ENCODE measurements at regions not wholly inside any gene's neighbourhood (a gene's known extent, or its start where the extent isn't known, plus 50 kb on each side); places are given as distances from the start of the nearest gene placed in this dataset.

GRCh38 chr10:78286186-78286585, 252.5 kb downstream of the RPS24 start:
- H3K9me3 ChIP-seq (ENCODE audit: control insufficient read depth in 1 of 2, low read length in 2 of 2) = no peaks in the 10 kb centered on the region
- no peaks in the 10 kb centered on the region for H3K36me3 ChIP-seq (ENCODE audit: control insufficient read depth in 1 of 2, insufficient read depth in 2 of 2, low read length in 2 of 2)
- no peak overlapping the region for H3K27ac ChIP-seq (ENCODE audit: low read depth, low read length)
- H3K27me3 ChIP-seq (ENCODE audit: control insufficient read depth in 1 of 2, insufficient read depth in 2 of 2, low read length in 2 of 2) = no peaks in the 10 kb centered on the region
- H3K9ac ChIP-seq (ENCODE audit: low read depth in 1 of 2, low read length in 2 of 2) = no peak overlapping the region
- H3K4me1 ChIP-seq (ENCODE audit: control insufficient read depth in 1 of 2, insufficient read depth in 2 of 2, low read length in 2 of 2) = no peaks in the 10 kb centered on the region
- no peak overlapping the region for H3K4me3 ChIP-seq (ENCODE audit: low read depth in 1 of 2, low read length in 2 of 2)

GRCh38 chr10:78286668-78287067, 253.0 kb downstream of the RPS24 start:
- H3K4me1 ChIP-seq (ENCODE audit: control insufficient read depth in 1 of 2, insufficient read depth in 2 of 2, low read length in 2 of 2) = no peaks in the 10 kb centered on the region
- H3K9ac ChIP-seq (ENCODE audit: low read depth in 1 of 2, low read length in 2 of 2) = no peak overlapping the region
- no peak overlapping the region for H3K27ac ChIP-seq (ENCODE audit: low read depth, low read length)

GRCh38 chr10:78287618-78288017, 254.0 kb downstream of the RPS24 start:
- Histone ChIP-seq H3K27ac (ENCODE audit: low read depth, low read length) (no peak overlapping the region), H3K36me3 (ENCODE audit: control insufficient read depth in 1 of 2, insufficient read depth in 2 of 2, low read length in 2 of 2) (no peaks in the 10 kb centered on the region), H3K4me1 (ENCODE audit: control insufficient read depth in 1 of 2, insufficient read depth in 2 of 2, low read length in 2 of 2) (no peaks in the 10 kb centered on the region), H3K4me3 (ENCODE audit: low read depth in 1 of 2, low read length in 2 of 2) (no peak overlapping the region), H3K9ac (ENCODE audit: low read depth in 1 of 2, low read length in 2 of 2) (no peak overlapping the region), H3K9me3 (ENCODE audit: control insufficient read depth in 1 of 2, low read length in 2 of 2) (no peaks in the 10 kb centered on the region), H3K27me3 (ENCODE audit: control insufficient read depth in 1 of 2, insufficient read depth in 2 of 2, low read length in 2 of 2) (no peaks in the 10 kb centered on the region)

More at GRCh38 chr10:78286668-78287067, 253.0 kb downstream of the RPS24 start:
- no peak overlapping the region for H3K4me3 ChIP-seq (ENCODE audit: low read depth in 1 of 2, low read length in 2 of 2)
- no peaks in the 10 kb centered on the region for H3K27me3 ChIP-seq (ENCODE audit: control insufficient read depth in 1 of 2, insufficient read depth in 2 of 2, low read length in 2 of 2)
- no peaks in the 10 kb centered on the region for H3K36me3 ChIP-seq (ENCODE audit: control insufficient read depth in 1 of 2, insufficient read depth in 2 of 2, low read length in 2 of 2)
- no peaks in the 10 kb centered on the region for H3K9me3 ChIP-seq (ENCODE audit: control insufficient read depth in 1 of 2, low read length in 2 of 2)

GRCh38 chr10:78288663-78289062, 255.0 kb downstream of the RPS24 start:
- no peaks in the 10 kb centered on the region for H3K4me1 ChIP-seq (ENCODE audit: control insufficient read depth in 1 of 2, insufficient read depth in 2 of 2, low read length in 2 of 2)
- no peaks in the 10 kb centered on the region for H3K27me3 ChIP-seq (ENCODE audit: control insufficient read depth in 1 of 2, insufficient read depth in 2 of 2, low read length in 2 of 2)
- H3K9ac ChIP-seq (ENCODE audit: low read depth in 1 of 2, low read length in 2 of 2) = no peak overlapping the region
- H3K4me3 ChIP-seq (ENCODE audit: low read depth in 1 of 2, low read length in 2 of 2) = no peak overlapping the region
- no peaks in the 10 kb centered on the region for H3K9me3 ChIP-seq (ENCODE audit: control insufficient read depth in 1 of 2, low read length in 2 of 2)
- H3K36me3 ChIP-seq (ENCODE audit: control insufficient read depth in 1 of 2, insufficient read depth in 2 of 2, low read length in 2 of 2) = no peaks in the 10 kb centered on the region
- H3K27ac ChIP-seq (ENCODE audit: low read depth, low read length) = no peak overlapping the region

GRCh38 chr10:78290131-78290750, 256.6 kb downstream of the RPS24 start:
- no peaks in the 10 kb centered on the region for H3K27me3 ChIP-seq (ENCODE audit: control insufficient read depth in 1 of 2, insufficient read depth in 2 of 2, low read length in 2 of 2)
- no peaks in the 10 kb centered on the region for H3K9me3 ChIP-seq (ENCODE audit: control insufficient read depth in 1 of 2, low read length in 2 of 2)
- no peak overlapping the region for H3K4me3 ChIP-seq (ENCODE audit: low read depth in 1 of 2, low read length in 2 of 2)
- H3K9ac ChIP-seq (ENCODE audit: low read depth in 1 of 2, low read length in 2 of 2) = no peak overlapping the region
- no peaks in the 10 kb centered on the region for H3K36me3 ChIP-seq (ENCODE audit: control insufficient read depth in 1 of 2, insufficient read depth in 2 of 2, low read length in 2 of 2)
- H3K4me1 ChIP-seq (ENCODE audit: control insufficient read depth in 1 of 2, insufficient read depth in 2 of 2, low read length in 2 of 2) = no peaks in the 10 kb centered on the region
- H3K27ac ChIP-seq (ENCODE audit: low read depth, low read length) = no peak overlapping the region

GRCh38 chr10:78291722-78292121, 258.1 kb downstream of the RPS24 start:
- Histone ChIP-seq H3K9ac (ENCODE audit: low read depth in 1 of 2, low read length in 2 of 2) (no peak overlapping the region), H3K9me3 (ENCODE audit: control insufficient read depth in 1 of 2, low read length in 2 of 2) (no peaks in the 10 kb centered on the region), H3K4me1 (ENCODE audit: control insufficient read depth in 1 of 2, insufficient read depth in 2 of 2, low read length in 2 of 2) (no peaks in the 10 kb centered on the region), H3K27me3 (ENCODE audit: control insufficient read depth in 1 of 2, insufficient read depth in 2 of 2, low read length in 2 of 2) (no peaks in the 10 kb centered on the region), H3K36me3 (ENCODE audit: control insufficient read depth in 1 of 2, insufficient read depth in 2 of 2, low read length in 2 of 2) (no peaks in the 10 kb centered on the region), H3K4me3 (ENCODE audit: low read depth in 1 of 2, low read length in 2 of 2) (no peak overlapping the region), H3K27ac (ENCODE audit: low read depth, low read length) (no peak overlapping the region)

- Histone ChIP-seq H3K9ac (ENCODE audit: low read depth in 1 of 2, low read length in 2 of 2) (no peak overlapping the region), H3K27ac (ENCODE audit: low read depth, low read length) (no peak overlapping the region), H3K36me3 (ENCODE audit: control insufficient read depth in 1 of 2, insufficient read depth in 2 of 2, low read length in 2 of 2) (no peaks in the 10 kb centered on the region), H3K4me1 (ENCODE audit: control insufficient read depth in 1 of 2, insufficient read depth in 2 of 2, low read length in 2 of 2) (no peaks in the 10 kb centered on the region), H3K27me3 (ENCODE audit: control insufficient read depth in 1 of 2, insufficient read depth in 2 of 2, low read length in 2 of 2) (no peaks in the 10 kb centered on the region), H3K9me3 (ENCODE audit: control insufficient read depth in 1 of 2, low read length in 2 of 2) (no peaks in the 10 kb centered on the region), H3K4me3 (ENCODE audit: low read depth in 1 of 2, low read length in 2 of 2) (no peak overlapping the region)
Measured at GRCh38 chr10:78292250-78292981, 258.8 kb downstream of the RPS24 start.

GRCh38 chr10:78292982-78293865, 259.6 kb downstream of the RPS24 start:
- no peaks in the 10 kb centered on the region for H3K4me1 ChIP-seq (ENCODE audit: control insufficient read depth in 1 of 2, insufficient read depth in 2 of 2, low read length in 2 of 2)
- no peak overlapping the region for H3K27ac ChIP-seq (ENCODE audit: low read depth, low read length)
- no peak overlapping the region for H3K9ac ChIP-seq (ENCODE audit: low read depth in 1 of 2, low read length in 2 of 2)
- no peaks in the 10 kb centered on the region for H3K9me3 ChIP-seq (ENCODE audit: control insufficient read depth in 1 of 2, low read length in 2 of 2)
- H3K27me3 ChIP-seq (ENCODE audit: control insufficient read depth in 1 of 2, insufficient read depth in 2 of 2, low read length in 2 of 2) = no peaks in the 10 kb centered on the region
- H3K4me3 ChIP-seq (ENCODE audit: low read depth in 1 of 2, low read length in 2 of 2) = no peak overlapping the region
- no peaks in the 10 kb centered on the region for H3K36me3 ChIP-seq (ENCODE audit: control insufficient read depth in 1 of 2, insufficient read depth in 2 of 2, low read length in 2 of 2)

GRCh38 chr10:78295242-78295641, 261.6 kb downstream of the RPS24 start:
- no peak overlapping the region for H3K4me3 ChIP-seq (ENCODE audit: low read depth in 1 of 2, low read length in 2 of 2)
- no peaks in the 10 kb centered on the region for H3K4me1 ChIP-seq (ENCODE audit: control insufficient read depth in 1 of 2, insufficient read depth in 2 of 2, low read length in 2 of 2)
- no peaks in the 10 kb centered on the region for H3K27me3 ChIP-seq (ENCODE audit: control insufficient read depth in 1 of 2, insufficient read depth in 2 of 2, low read length in 2 of 2)
- no peaks in the 10 kb centered on the region for H3K36me3 ChIP-seq (ENCODE audit: control insufficient read depth in 1 of 2, insufficient read depth in 2 of 2, low read length in 2 of 2)
- H3K9ac ChIP-seq (ENCODE audit: low read depth in 1 of 2, low read length in 2 of 2) = no peak overlapping the region
- no peak overlapping the region for H3K27ac ChIP-seq (ENCODE audit: low read depth, low read length)
- no peaks in the 10 kb centered on the region for H3K9me3 ChIP-seq (ENCODE audit: control insufficient read depth in 1 of 2, low read length in 2 of 2)

GRCh38 chr10:78296785-78297184, 263.1 kb downstream of the RPS24 start:
- H3K4me3 ChIP-seq (ENCODE audit: low read depth in 1 of 2, low read length in 2 of 2) = no peak overlapping the region
- peaks cover under 1% of the 10 kb centered on the region in 2 donors for H3K4me1 ChIP-seq (ENCODE audit: control insufficient read depth in 1 of 2, insufficient read depth in 2 of 2, low read length in 2 of 2)
- no peaks in the 10 kb centered on the region for H3K27me3 ChIP-seq (ENCODE audit: control insufficient read depth in 1 of 2, insufficient read depth in 2 of 2, low read length in 2 of 2)
- no peak overlapping the region for H3K9ac ChIP-seq (ENCODE audit: low read depth in 1 of 2, low read length in 2 of 2)
- H3K9me3 ChIP-seq (ENCODE audit: control insufficient read depth in 1 of 2, low read length in 2 of 2) = no peaks in the 10 kb centered on the region
- no peak overlapping the region for H3K27ac ChIP-seq (ENCODE audit: low read depth, low read length)
- no peaks in the 10 kb centered on the region for H3K36me3 ChIP-seq (ENCODE audit: control insufficient read depth in 1 of 2, insufficient read depth in 2 of 2, low read length in 2 of 2)
